Tibial nerve (tissue), 4 donors: ENCODE measurements at regions not wholly inside any gene's neighbourhood (a gene's known extent, or its start where the extent isn't known, plus 50 kb on each side); places are given as distances from the start of the nearest gene placed in this dataset.

Source experiments
- EP300 ChIP-seq, 2 donors: sonication (generic); formaldehyde crosslinking; IDR thresholded peaks; one replicate each; pipeline ENCODE4 v1.6.1; 2017; ENCODE audit warnings: antibody characterized with exemption in 2 of 2, mild to moderate bottlenecking in 1 of 2
- TF ChIP-seq, protein P1 (sequence below), 5 experiments: fragments of 200-600 bp in 3 of 5; fragments of 450-650 bp in 2 of 5; sonication (generic) in 3 of 5; IDR thresholded peaks; one replicate each; pipeline ENCODE4 v1.5.1; 2016 to 2019; ENCODE audit warnings: antibody characterized with exemption in 5 of 5, mild to moderate bottlenecking in 3 of 5, moderate library complexity in 2 of 5

DNA sequence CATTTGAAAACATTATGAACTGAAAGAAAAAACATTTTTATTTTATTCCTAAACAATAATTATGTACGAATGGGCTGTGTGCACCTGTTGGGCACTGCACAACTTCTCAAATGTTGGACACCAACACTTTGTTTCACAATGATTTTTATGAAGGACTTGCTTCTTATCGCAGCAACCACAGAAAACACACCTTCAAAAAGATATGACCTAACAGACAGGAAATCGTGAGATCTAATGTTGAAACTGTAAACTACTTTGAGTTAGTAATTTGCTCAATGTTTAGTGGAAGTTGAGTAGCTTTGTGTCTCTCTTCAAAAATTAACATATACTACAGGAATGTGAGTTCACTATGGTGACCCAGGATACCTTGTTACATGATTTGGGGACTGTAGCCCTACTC is 98.6 kb downstream of the NXPE2 start:
- TF ChIP-seq, protein P1, sequence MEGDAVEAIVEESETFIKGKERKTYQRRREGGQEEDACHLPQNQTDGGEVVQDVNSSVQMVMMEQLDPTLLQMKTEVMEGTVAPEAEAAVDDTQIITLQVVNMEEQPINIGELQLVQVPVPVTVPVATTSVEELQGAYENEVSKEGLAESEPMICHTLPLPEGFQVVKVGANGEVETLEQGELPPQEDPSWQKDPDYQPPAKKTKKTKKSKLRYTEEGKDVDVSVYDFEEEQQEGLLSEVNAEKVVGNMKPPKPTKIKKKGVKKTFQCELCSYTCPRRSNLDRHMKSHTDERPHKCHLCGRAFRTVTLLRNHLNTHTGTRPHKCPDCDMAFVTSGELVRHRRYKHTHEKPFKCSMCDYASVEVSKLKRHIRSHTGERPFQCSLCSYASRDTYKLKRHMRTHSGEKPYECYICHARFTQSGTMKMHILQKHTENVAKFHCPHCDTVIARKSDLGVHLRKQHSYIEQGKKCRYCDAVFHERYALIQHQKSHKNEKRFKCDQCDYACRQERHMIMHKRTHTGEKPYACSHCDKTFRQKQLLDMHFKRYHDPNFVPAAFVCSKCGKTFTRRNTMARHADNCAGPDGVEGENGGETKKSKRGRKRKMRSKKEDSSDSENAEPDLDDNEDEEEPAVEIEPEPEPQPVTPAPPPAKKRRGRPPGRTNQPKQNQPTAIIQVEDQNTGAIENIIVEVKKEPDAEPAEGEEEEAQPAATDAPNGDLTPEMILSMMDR (IDR thresholded peaks at IDR 0.05): no peak
- no peak for TF ChIP-seq EP300 (IDR thresholded peaks at IDR 0.05)
